ENCODE measurements at regions not wholly inside any gene's neighbourhood (a gene's known extent, or its start where the extent isn't known, plus 50 kb on each side); places are given as distances from the start of the nearest gene placed in this dataset.
"Not testable (repeated sequence)": the region's sequence is repeated elsewhere in the genome, so short reads cannot be mapped to it uniquely, and the experiment has no call there.

- TF ChIP-seq, protein P1, sequence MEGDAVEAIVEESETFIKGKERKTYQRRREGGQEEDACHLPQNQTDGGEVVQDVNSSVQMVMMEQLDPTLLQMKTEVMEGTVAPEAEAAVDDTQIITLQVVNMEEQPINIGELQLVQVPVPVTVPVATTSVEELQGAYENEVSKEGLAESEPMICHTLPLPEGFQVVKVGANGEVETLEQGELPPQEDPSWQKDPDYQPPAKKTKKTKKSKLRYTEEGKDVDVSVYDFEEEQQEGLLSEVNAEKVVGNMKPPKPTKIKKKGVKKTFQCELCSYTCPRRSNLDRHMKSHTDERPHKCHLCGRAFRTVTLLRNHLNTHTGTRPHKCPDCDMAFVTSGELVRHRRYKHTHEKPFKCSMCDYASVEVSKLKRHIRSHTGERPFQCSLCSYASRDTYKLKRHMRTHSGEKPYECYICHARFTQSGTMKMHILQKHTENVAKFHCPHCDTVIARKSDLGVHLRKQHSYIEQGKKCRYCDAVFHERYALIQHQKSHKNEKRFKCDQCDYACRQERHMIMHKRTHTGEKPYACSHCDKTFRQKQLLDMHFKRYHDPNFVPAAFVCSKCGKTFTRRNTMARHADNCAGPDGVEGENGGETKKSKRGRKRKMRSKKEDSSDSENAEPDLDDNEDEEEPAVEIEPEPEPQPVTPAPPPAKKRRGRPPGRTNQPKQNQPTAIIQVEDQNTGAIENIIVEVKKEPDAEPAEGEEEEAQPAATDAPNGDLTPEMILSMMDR (IDR thresholded peaks at IDR 0.05) = not testable (repeated sequence)
- TF ChIP-seq REST (IDR thresholded peaks at IDR 0.05; ENCODE audit: insufficient read depth in 1 of 2, low read depth in 2 of 2, low read length in 1 of 2); SIN3A (IDR thresholded peaks at IDR 0.05; ENCODE audit: borderline replicate concordance, insufficient read depth, low read depth, low read length); POLR2AphosphoS5 (IDR thresholded peaks at IDR 0.05; ENCODE audit: low read depth, low read length): not testable (repeated sequence)
These were observed 236.6 kb downstream of the ANKRD30B start for GRCh38 chr18:14984531-14984930.

All from Panc1 (cell line).